H1 (cell line): ENCODE measurements at regions not wholly inside any gene's neighbourhood (a gene's known extent, or its start where the extent isn't known, plus 50 kb on each side); places are given as distances from the start of the nearest gene placed in this dataset.

Experiments used
- CTCF ChIA-PET: fragments of 300-600 bp; sonication (Branson Sonifier 250); formaldehyde crosslinking; loops from one replicate; lab custom pipeline; 2021; ENCODE audit not compliant: partially characterized antibody; lab: Charles Lee
- POLR2A ChIA-PET: fragments of 300-600 bp; sonication (Branson Sonifier 250); formaldehyde crosslinking; loops from one replicate; lab custom pipeline; 2021; ENCODE audit warnings: inconsistent platforms; ENCODE audit not compliant: partially characterized antibody; lab: Charles Lee
- DNase-seq, 2 experiments: peaks; one replicate each; pipeline versions ENCODE4 v3.0.0 to v3.0.0-alpha.2; 2010 to 2022; ENCODE audit warnings: low spot score in 2 of 2, low read depth in 1 of 2, mixed read lengths in 1 of 2
- FAIRE-seq: peaks from 2 replicates; lab custom pipeline; 2011; peaks lifted over from hg19 to GRCh38; lab: Jason Lieb, UNC
- H2AFZ ChIP-seq: 2 replicates; pipeline ENCODE4 v1.8.1; 2012; ENCODE audit warnings: low read length, inconsistent platforms
- H2AK5ac ChIP-seq: 2 replicates; pipeline ENCODE4 v1.6.1; 2013; ENCODE audit warnings: low read depth, low read length
- H2BK120ac ChIP-seq: replicated peaks from 2 replicates; pipeline ENCODE3; 2013; ENCODE audit warnings: low read depth, low read length, inconsistent platforms
- H2BK12ac ChIP-seq: 2 replicates; pipeline ENCODE4 v1.6.1; 2013; ENCODE audit warnings: low read depth, low read length
- H2BK15ac ChIP-seq: 2 replicates; pipeline ENCODE4 v1.6.1; 2013; ENCODE audit warnings: low read length
- H2BK20ac ChIP-seq: 2 replicates; pipeline ENCODE4 v1.6.1; 2013; ENCODE audit warnings: low read length
- H2BK5ac ChIP-seq: 2 replicates; pipeline ENCODE4 v1.6.1; 2013; ENCODE audit warnings: low read depth, low read length
- H3K14ac ChIP-seq: 2 replicates; pipeline ENCODE4 v1.6.1; 2013; ENCODE audit warnings: inconsistent platforms; ENCODE audit not compliant: insufficient read length
- H3K18ac ChIP-seq: 2 replicates; pipeline ENCODE4 v1.6.1; 2013; ENCODE audit warnings: low read length; ENCODE audit errors: extremely low read depth
- H3K23ac ChIP-seq: 2 replicates; pipeline ENCODE4 v1.6.1; 2013; ENCODE audit warnings: inconsistent platforms; ENCODE audit not compliant: insufficient read length
- H3K23me2 ChIP-seq: 2 replicates; pipeline ENCODE4 v1.6.1; 2013; ENCODE audit warnings: low read depth, low read length
- H3K27ac ChIP-seq: 2 replicates; pipeline ENCODE4 v1.6.1; 2011; ENCODE audit warnings: low read depth, low read length, inconsistent platforms
- H3K27me3 ChIP-seq, 4 experiments: replicated peaks in 1 of 4; 1 replicate in 1 of 4; 2 replicates in 3 of 4; pipeline versions ENCODE4 v1.6.1 to v1.8.1; 2011 to 2013; ENCODE audit warnings: low read length in 3 of 4, mild to moderate bottlenecking in 3 of 4, inconsistent platforms in 2 of 4, mixed read lengths in 2 of 4, moderate library complexity in 1 of 4; ENCODE audit not compliant: control insufficient read depth in 3 of 4, insufficient read depth in 3 of 4; ENCODE audit errors: extremely low read depth in 1 of 4
- H3K36me3 ChIP-seq, 4 experiments: 2 replicates each; pipeline versions ENCODE4 v1.6.1 to v1.8.1; 2011 to 2013; ENCODE audit warnings: mild to moderate bottlenecking in 4 of 4, low read length in 3 of 4, moderate library complexity in 2 of 4, control low read depth in 1 of 4, inconsistent platforms in 1 of 4; ENCODE audit not compliant: insufficient read depth in 4 of 4, control insufficient read depth in 2 of 4
- H3K4ac ChIP-seq: replicated peaks from 2 replicates; pipeline ENCODE3; 2013; ENCODE audit warnings: low read length, low read depth, mixed read lengths, inconsistent platforms; ENCODE audit not compliant: insufficient read length
- H3K4me1 ChIP-seq, 4 experiments: replicated peaks in 1 of 4; 1 replicate in 1 of 4; 2 replicates in 3 of 4; pipeline versions ENCODE4 v1.6.1 to v1.8.1; 2011 to 2013; ENCODE audit warnings: low read length in 3 of 4, inconsistent platforms in 2 of 4, mixed read lengths in 1 of 4; ENCODE audit not compliant: insufficient read depth in 4 of 4, control insufficient read depth in 3 of 4
- H3K4me2 ChIP-seq, 2 experiments: 2 replicates each; pipeline versions ENCODE4 v1.6.1 to v1.8.1; 2011 to 2013; ENCODE audit warnings: low read depth in 2 of 2, low read length in 2 of 2, control low read depth in 1 of 2, inconsistent platforms in 1 of 2, mild to moderate bottlenecking in 1 of 2; ENCODE audit not compliant: insufficient read depth in 1 of 2
- H3K4me3 ChIP-seq, 4 experiments: fragments of 200-600, 300-600 bp in 1 of 4; sonication (generic), shearing (Covaris generic), sonication (Bioruptor Twin) in 1 of 4; 2 replicates each; pipeline versions ENCODE4 v1.5.1 to v1.8.1; 2011 to 2016; ENCODE audit warnings: low read length in 4 of 4, low read depth in 3 of 4, control low read depth in 2 of 4, inconsistent platforms in 2 of 4, mild to moderate bottlenecking in 2 of 4, mixed read lengths in 1 of 4, moderate library complexity in 1 of 4; ENCODE audit not compliant: insufficient read depth in 2 of 4; ENCODE audit errors: extremely low read depth in 1 of 4
- H3K56ac ChIP-seq: replicated peaks from 2 replicates; pipeline ENCODE3; 2013; ENCODE audit warnings: low read depth, mild to moderate bottlenecking, mixed read lengths, low read length, inconsistent platforms; ENCODE audit not compliant: insufficient read length
- H3K79me1 ChIP-seq: 2 replicates; pipeline ENCODE4 v1.6.1; 2013; ENCODE audit warnings: low read depth, low read length, control low read depth
- H3K79me2 ChIP-seq, 2 experiments: 2 replicates each; pipeline versions ENCODE4 v1.6.1 to v1.8.1; 2012 to 2013; ENCODE audit warnings: low read length in 2 of 2, mild to moderate bottlenecking in 2 of 2, inconsistent platforms in 1 of 2; ENCODE audit not compliant: insufficient read depth in 2 of 2, control insufficient read depth in 1 of 2
- H3K9ac ChIP-seq, 4 experiments: replicated peaks in 1 of 4; 1 replicate in 1 of 4; 2 replicates in 3 of 4; pipeline versions ENCODE4 v1.6.1 to v1.8.1; 2011 to 2013; ENCODE audit warnings: low read depth in 3 of 4, low read length in 3 of 4, control low read depth in 2 of 4, mild to moderate bottlenecking in 2 of 4, moderate library complexity in 2 of 4, inconsistent platforms in 1 of 4; ENCODE audit errors: extremely low read depth in 1 of 4
- H3K9me3 ChIP-seq, 2 experiments: 2 replicates each; pipeline versions ENCODE4 v1.6.1 to v1.8.1; 2012 to 2013; ENCODE audit warnings: mild to moderate bottlenecking in 2 of 2, moderate library complexity in 2 of 2, control low read depth in 1 of 2, inconsistent platforms in 1 of 2, low read depth in 1 of 2, low read length in 1 of 2, mixed read lengths in 1 of 2; ENCODE audit not compliant: insufficient read depth in 2 of 2
- H4K20me1 ChIP-seq, 2 experiments: replicated peaks in 1 of 2; 2 replicates each; pipeline versions ENCODE3 to v1.8.1; 2011 to 2013; ENCODE audit warnings: inconsistent platforms in 2 of 2, low read length in 2 of 2, mild to moderate bottlenecking in 1 of 2; ENCODE audit not compliant: insufficient read depth in 2 of 2, control insufficient read depth in 1 of 2
- H4K5ac ChIP-seq: 2 replicates; pipeline ENCODE4 v1.6.1; 2013; ENCODE audit warnings: low read length, low read depth, mixed read lengths, inconsistent platforms; ENCODE audit not compliant: insufficient read length
- H4K8ac ChIP-seq: 2 replicates; pipeline ENCODE4 v1.8.0; 2013; ENCODE audit warnings: mild to moderate bottlenecking, moderate library complexity, low read length, inconsistent platforms; ENCODE audit not compliant: insufficient read depth; ENCODE audit errors: extremely low read depth
- H4K91ac ChIP-seq: replicated peaks from 2 replicates; pipeline ENCODE3; 2013; ENCODE audit warnings: low read length, mixed read lengths, inconsistent platforms; ENCODE audit not compliant: insufficient read length
- BACH1 ChIP-seq: IDR thresholded peaks from 2 replicates; pipeline ENCODE4 v1.6.1; 2012; ENCODE audit warnings: low read length, improper control_type of control experiment
- EZH2 ChIP-seq: fragments of 200-600 bp; sonication (generic); IDR thresholded peaks from 2 replicates; pipeline ENCODE4 v1.7.1; 2012; ENCODE audit warnings: low read depth, mild to moderate bottlenecking, moderate library complexity, low read length, inconsistent platforms; ENCODE audit not compliant: severe bottlenecking
- FOSL1 ChIP-seq: IDR thresholded peaks from 2 replicates; pipeline ENCODE4 v1.6.1; 2011; ENCODE audit warnings: mild to moderate bottlenecking, low read depth, low read length, moderate library complexity; ENCODE audit not compliant: insufficient read depth
- GABPA ChIP-seq: IDR thresholded peaks from 2 replicates; pipeline ENCODE4 v1.6.1; 2011; ENCODE audit warnings: mild to moderate bottlenecking, low read length, moderate library complexity, borderline replicate concordance; ENCODE audit not compliant: insufficient read depth
- JUN ChIP-seq: IDR thresholded peaks from 2 replicates; pipeline ENCODE4 v1.6.1; 2011; ENCODE audit warnings: low read depth, mild to moderate bottlenecking, improper control_type of control experiment, low read length
- RNF2 ChIP-seq: fragments of 200-900, 300-1000 bp; sonication (generic); IDR thresholded peaks from 2 replicates; pipeline ENCODE4 v1.7.1; 2016; ENCODE audit warnings: borderline replicate concordance, low read depth, mild to moderate bottlenecking, antibody characterized with exemption, low read length; ENCODE audit not compliant: poor library complexity, severe bottlenecking; ENCODE audit errors: missing control alignments
- SUZ12 ChIP-seq: fragments of 200-600 bp; sonication (generic); IDR thresholded peaks from 2 replicates; pipeline ENCODE4 v1.6.1; 2012; ENCODE audit warnings: mild to moderate bottlenecking, inconsistent platforms, low read length, moderate library complexity, mixed read lengths
- WGBS, 2 experiments: shearing (Covaris generic) in 1 of 2; methylation state at CpG; one replicate each; pipeline versions ENCODE4 v1.1.6 to v1.1.7; 2013 to 2015; ENCODE audit warnings: low lambda C conversion rate in 2 of 2, mixed read lengths in 2 of 2, inconsistent platforms in 1 of 2, low coverage in 1 of 2, missing lambda C conversion rate in 1 of 2; ENCODE audit not compliant: insufficient replicate concordance in 2 of 2, insufficient coverage in 1 of 2, insufficient read length in 1 of 2; ENCODE audit errors: extremely low coverage in 1 of 2, missing lambda C conversion rate in 1 of 2; 5-methylcytosine and 5-hydroxymethylcytosine counted together
- TF ChIP-seq, protein P1 (sequence below): IDR thresholded peaks from 2 replicates; pipeline ENCODE4 v1.6.1; 2012; ENCODE audit warnings: inconsistent platforms
- TF ChIP-seq, protein P2 (sequence below): IDR thresholded peaks from 2 replicates; pipeline ENCODE4 v1.6.1; 2011; ENCODE audit warnings: low read depth, mild to moderate bottlenecking, low read length; ENCODE audit not compliant: insufficient read depth

- Histone ChIP-seq H3K4me3 (no peak overlapping the region), H2BK12ac (no peak overlapping the region), H4K20me1 (no peaks in the 10 kb centered on the region), H3K27me3 (peaks cover 0 to 1% (median 0%) of the 10 kb centered on the region in 4 experiments; a peak in 1 of 7 replicates), H3K36me3 (no peaks in the 10 kb centered on the region), H3K23ac (no peak overlapping the region), H3K27ac (no peak overlapping the region), H3K14ac (no peak overlapping the region), H4K8ac (no peak overlapping the region), H3K23me2 (no peaks in the 10 kb centered on the region), H3K9ac (no peak overlapping the region), H3K4me1 (peaks cover 0 to 3% (median 0%) of the 10 kb centered on the region in 4 experiments; a peak in 1 of 7 replicates), H2BK20ac (no peak overlapping the region), H2AFZ (no peak overlapping the region), H3K9me3 (no peaks in the 10 kb centered on the region), H2BK5ac (no peak overlapping the region), H3K79me2 (no peaks in the 10 kb centered on the region), H4K91ac (no peak overlapping the region), H2BK120ac (no peak overlapping the region), H3K18ac (no peak overlapping the region), H4K5ac (no peak overlapping the region), H2BK15ac (no peak overlapping the region), H3K56ac (no peak overlapping the region), H2AK5ac (no peak overlapping the region), H3K79me1 (no peaks in the 10 kb centered on the region), H3K4me2 (no peak overlapping the region), H3K4ac (no peak overlapping the region)
- ChIA-PET POLR2A (no interaction called here), CTCF (interaction anchor here (1.4 kb wide), 1 partner anchor 18 kb away, joined by 4 read pairs; no protein-coding TSS in a partner anchor)
- FAIRE-seq = no peak
- TF ChIP-seq GABPA (no peak), BACH1 (no peak), FOSL1 (no peak), JUN (no peak), SUZ12 (no peak), EZH2 (no peak), RNF2 (no peak)
- TF ChIP-seq, protein P1, sequence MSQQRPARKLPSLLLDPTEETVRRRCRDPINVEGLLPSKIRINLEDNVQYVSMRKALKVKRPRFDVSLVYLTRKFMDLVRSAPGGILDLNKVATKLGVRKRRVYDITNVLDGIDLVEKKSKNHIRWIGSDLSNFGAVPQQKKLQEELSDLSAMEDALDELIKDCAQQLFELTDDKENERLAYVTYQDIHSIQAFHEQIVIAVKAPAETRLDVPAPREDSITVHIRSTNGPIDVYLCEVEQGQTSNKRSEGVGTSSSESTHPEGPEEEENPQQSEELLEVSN = no peak
- TF ChIP-seq, protein P2, sequence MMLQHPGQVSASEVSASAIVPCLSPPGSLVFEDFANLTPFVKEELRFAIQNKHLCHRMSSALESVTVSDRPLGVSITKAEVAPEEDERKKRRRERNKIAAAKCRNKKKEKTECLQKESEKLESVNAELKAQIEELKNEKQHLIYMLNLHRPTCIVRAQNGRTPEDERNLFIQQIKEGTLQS = no peak
- DNase-seq = no peak
- WGBS, 2 experiments = 95% methylated on average over 1 of the region's 1 CpG; no CpG with 5 or more reads in 1 of the 2 experiments
Measured at GRCh38 chr4:23117826-23118225, 425.1 kb downstream of the GBA3 start.
